IPS-18c (cell line): ENCODE measurements at regions not wholly inside any gene's neighbourhood (a gene's known extent, or its start where the extent isn't known, plus 50 kb on each side); places are given as distances from the start of the nearest gene placed in this dataset.
A peak's percentile ranks its signal among the peaks of the same experiment; 100 is the strongest.

Source experiments
- H3K4me3 ChIP-seq: 2 replicates; pipeline ENCODE4 v1.7.0; 2013; ENCODE audit warnings: low read depth, mild to moderate bottlenecking, low read length, moderate library complexity; ENCODE audit not compliant: insufficient read depth
- H3K9me3 ChIP-seq: one replicate; pipeline ENCODE4 v1.6.1; 2013; ENCODE audit warnings: mild to moderate bottlenecking, low read length, moderate library complexity; ENCODE audit not compliant: control insufficient read depth, insufficient read depth

GRCh38 chr1:209416039-209416438 lies 167.5 kb upstream of the CAMK1G start:
- Histone ChIP-seq H3K4me3 (no peak overlapping the region), H3K9me3 (no peaks in the 10 kb centered on the region)

DNA sequence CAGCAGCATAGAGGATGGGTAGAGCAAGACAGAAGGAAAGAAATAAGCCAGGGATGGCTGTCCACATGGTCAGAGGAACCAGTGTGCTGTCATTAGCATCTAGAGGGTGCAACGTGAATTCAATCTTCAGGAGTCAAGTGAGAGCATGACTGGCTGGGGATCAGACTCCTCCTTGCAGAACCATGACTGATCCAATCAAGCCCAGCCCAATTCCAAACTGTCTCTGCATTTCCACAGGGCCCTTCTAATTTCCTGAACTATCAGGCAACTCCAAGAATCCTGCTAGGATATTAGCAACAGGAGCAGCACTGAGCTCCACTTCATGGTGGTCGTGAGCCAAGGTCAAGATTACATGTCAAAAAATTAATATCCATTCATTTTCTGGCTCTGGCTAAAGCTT lies 166.8 kb upstream of the CAMK1G start:
- no peaks in the 10 kb centered on the region for H3K9me3 ChIP-seq
- no peak overlapping the region for H3K4me3 ChIP-seq

DNA sequence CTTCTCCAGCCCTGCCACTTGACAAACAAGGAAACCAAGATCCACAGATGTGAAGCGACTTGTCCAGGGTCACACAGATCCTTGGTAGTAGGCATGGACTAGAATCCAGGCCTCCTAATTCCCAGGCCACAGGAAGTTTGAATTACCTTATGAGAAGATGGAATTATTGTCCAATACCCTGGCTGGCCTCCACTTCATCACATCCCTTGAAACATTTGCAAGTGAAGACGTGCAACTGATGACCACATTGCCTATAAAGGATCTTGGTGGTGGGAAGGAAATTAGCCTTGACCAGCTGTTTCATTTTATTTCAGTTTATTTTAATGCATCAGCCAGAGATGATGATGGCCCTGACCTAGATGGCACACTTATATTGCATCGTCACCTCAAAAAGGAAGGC lies 165.8 kb upstream of the CAMK1G start:
- Histone ChIP-seq H3K4me3 (no peak overlapping the region), H3K9me3 (no peaks in the 10 kb centered on the region)

DNA sequence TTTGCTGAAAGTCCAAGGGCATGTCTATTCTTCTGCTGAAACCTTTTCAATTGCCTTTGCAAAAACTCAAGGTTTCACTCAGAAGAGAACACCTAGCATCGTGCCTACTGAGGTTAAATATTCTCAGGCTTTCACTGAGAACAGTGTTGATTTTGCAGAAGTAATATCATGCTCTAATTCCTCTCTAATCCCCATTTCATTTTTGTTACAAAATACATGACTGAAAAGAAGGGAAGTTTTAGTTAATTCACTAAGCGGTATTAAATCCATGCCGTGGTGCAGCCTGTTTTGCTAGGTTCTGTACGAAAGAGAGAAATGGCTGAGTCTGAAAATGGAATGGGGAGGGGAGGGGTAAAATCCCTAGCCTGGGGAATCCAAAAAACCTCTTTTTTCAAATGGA lies 163.2 kb upstream of the CAMK1G start:
- H3K4me3 ChIP-seq = no peak overlapping the region

DNA sequence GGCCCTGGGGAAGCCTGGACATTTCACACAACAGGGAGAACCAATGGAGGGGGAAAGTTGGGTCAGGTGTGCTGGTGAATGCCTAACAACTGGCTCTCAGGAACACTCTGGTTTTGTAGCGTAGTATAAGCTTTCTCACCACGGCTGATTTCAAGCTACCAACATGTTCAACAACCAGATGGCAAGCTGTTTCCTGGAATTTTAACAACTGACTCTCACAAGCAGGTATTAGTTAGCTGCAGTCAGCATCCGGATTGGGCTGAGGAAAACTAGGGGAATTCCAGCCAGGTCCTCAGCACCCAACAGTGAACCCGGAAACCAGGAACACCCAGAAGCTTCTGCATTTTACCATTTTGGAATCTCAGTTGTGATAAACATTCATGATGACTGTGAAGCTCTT lies 162.3 kb upstream of the CAMK1G start:
- Histone ChIP-seq H3K4me3 (no peak overlapping the region), H3K9me3 (no peaks in the 10 kb centered on the region)

More for the DNA sequence above, 163.2 kb upstream of the CAMK1G start:
- H3K9me3 ChIP-seq = no peaks in the 10 kb centered on the region

DNA sequence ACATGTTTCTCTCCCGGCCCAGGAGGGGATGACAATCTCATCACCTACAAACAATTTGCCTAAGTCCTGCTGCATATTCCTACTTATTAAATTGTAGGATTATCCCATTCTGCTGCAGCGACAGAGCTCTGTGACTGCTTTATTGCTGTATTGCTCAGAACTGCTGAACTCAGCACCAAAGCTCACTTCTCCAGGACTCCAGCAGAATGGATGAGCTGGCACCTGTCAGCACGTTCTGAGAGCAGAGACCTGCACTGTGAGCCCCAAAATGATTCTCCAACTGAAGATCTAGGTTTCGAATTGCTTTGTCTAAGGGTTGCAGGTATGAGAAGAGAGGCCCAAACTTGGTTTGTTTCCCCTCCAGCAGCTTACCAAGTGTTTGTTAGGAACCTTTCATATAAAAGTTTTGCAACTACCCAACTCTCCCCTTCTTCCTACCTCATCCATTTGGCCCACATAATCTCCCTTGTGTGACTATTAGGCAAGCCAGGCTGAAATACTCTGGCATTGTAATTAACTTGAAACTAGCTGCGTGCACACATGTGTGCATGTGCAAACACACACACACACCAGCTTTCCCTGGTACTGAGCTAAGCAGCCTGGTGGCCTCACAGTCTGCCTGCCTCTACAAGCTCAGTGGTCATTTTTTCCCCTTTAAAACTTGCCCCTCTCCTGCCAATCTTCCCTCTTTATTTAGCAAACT lies 161.4 kb upstream of the CAMK1G start:
- no peaks in the 10 kb centered on the region for H3K9me3 ChIP-seq
- no peak overlapping the region for H3K4me3 ChIP-seq

- Histone ChIP-seq H3K4me3 (no peak overlapping the region), H3K9me3 (no peaks in the 10 kb centered on the region)
Measured at GRCh38 chr1:209425959-209426358, 157.6 kb upstream of the CAMK1G start.

DNA sequence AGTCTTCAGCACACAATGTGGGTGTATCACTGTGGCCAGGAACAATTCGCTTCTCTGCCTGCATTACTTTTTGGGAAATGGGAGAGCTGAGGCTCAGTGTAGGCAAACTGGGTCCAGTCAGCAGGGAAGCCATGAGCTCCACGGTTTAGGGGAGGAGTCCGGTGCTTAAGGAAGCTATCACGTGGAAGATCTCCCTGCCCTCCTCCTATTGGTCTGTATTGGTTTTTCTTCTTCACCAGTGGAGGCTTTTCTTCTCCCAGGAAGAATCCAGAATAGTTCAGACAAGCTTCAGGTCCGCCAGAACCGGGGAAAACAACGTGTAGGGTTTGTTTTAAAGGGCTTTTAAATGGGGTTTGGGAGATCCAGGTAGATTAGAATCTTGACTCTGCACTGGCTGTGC lies 156.2 kb upstream of the CAMK1G start:
- Histone ChIP-seq H3K4me3 (no peak overlapping the region), H3K9me3 (no peaks in the 10 kb centered on the region)

GRCh38 chr1:209427811-209428210 lies 155.7 kb upstream of the CAMK1G start:
- H3K9me3 ChIP-seq = no peaks in the 10 kb centered on the region
- H3K4me3 ChIP-seq = peak overlapping the region; percentile 11; the same call in 1 of the 2 replicates

DNA sequence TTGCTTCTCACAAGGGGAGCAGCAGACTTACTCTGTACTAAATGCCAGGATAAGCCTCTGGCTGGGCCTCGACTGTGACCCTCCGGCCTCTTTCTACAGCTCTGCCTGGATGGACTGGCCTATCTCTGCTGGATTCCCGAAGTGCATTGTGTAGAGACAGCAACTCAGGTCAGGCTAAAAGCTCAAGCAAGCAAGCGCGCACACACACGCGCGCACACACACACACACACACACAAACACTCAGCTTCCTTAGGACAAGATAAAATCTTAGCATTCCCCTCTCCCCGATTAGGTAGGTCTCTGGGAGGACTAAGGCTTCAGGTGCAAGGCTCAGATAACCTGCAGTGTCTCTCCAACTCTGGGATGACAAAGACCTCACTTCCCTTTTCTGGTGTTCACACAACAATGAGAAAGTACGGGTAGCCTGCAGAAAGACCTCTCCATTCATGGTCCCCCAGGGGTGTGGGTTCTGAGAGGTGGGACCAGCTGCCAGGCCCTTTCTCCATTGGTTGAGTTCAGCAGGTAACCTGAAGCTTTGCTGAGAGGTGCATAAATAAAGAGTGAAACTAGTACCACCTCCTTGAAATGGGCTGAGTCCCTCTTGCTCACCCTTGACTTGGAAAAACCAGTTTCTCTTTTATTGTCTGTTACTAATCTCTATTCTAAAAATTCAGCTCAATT lies 155.1 kb upstream of the CAMK1G start:
- H3K9me3 ChIP-seq = no peaks in the 10 kb centered on the region
- H3K4me3 ChIP-seq = peak overlapping the region; percentile 32; the same call in 1 of the 2 replicates

DNA sequence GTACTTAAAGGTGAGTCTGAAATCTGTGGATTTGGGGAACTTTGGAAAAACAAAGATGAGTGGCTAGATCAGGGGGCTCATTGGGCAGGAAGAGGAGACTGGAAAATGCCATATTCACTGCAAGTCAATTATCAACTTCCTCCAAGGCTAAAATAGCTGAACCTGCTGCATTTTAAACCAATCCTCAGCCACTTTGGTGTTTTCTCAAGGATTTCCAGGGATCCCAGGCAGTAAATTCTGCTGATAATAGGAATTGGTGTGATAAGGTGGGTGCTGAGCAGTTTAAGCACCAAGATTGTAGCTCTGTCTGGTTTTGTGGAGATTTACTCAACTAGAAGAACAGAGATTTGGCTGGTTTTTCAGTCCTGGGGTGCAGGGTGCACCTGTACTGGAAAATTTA lies 153.9 kb upstream of the CAMK1G start:
- Histone ChIP-seq H3K9me3 (no peaks in the 10 kb centered on the region), H3K4me3 (peak overlapping the region; percentile 45)

GRCh38 chr1:209430107-209430506 lies 153.4 kb upstream of the CAMK1G start:
- peak overlapping the region; percentile 45; the same call in 1 of the 2 replicates for H3K4me3 ChIP-seq
- H3K9me3 ChIP-seq = no peaks in the 10 kb centered on the region

- H3K4me3 ChIP-seq = peak overlapping the region; percentile 45; the same call in 1 of the 2 replicates
- H3K9me3 ChIP-seq = no peaks in the 10 kb centered on the region
Measured at GRCh38 chr1:209430821-209431259, 152.7 kb upstream of the CAMK1G start.

DNA sequence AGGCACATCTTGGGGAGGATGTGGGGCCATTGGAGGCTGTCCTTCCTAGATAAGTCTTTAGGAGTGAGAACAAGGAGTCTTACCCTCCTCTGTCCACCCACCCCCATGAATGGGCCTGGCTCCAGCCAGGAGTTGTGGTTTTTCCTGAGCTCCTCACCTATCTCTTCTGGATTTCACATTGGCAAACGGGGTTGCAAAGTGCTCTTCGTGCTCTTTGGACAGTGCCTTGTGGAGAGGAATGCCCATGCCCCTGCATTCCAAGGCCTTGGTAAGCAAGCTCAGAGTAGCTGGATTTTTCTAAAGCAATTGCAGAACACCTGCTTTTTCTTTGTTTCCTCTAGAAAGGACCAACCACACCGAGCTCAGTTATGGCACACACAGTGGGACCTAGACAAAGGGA lies 152.1 kb upstream of the CAMK1G start:
- Histone ChIP-seq H3K4me3 (no peak overlapping the region), H3K9me3 (no peaks in the 10 kb centered on the region)

DNA sequence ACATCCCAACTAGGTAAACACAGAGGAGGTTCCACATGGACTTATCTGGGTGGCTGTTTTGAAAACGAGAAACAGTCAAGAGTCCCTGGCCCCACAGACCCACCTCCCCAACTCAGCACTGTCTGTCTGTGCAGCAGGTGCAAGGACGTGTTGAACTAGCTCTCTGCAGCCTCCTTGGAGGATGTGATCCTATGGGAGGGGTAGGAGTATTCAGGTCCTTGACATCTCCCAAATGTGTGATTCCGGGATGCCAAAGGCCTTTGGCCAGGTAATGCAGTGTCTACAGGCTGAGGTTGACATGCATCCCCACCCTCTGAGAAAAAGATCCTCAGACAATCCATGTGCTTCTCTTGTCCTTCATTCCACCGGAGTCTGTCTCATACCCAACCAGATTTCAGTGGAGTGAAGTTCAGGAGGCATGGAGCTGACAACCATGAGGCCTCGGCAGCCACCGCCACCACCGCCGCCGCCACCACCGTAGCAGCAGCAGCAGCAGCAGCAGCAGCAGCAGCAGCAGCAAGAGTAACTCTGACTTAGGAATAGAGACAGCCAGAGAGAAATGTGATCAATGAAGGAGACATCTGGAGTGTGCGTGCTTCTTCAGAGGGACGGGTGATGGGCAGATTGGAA lies 151.6 kb upstream of the CAMK1G start:
- Histone ChIP-seq H3K9me3 (no peaks in the 10 kb centered on the region), H3K4me3 (no peak overlapping the region)

GRCh38 chr1:209432443-209432825 lies 151.1 kb upstream of the CAMK1G start:
- no peak overlapping the region for H3K4me3 ChIP-seq

GRCh38 chr1:209433649-209434031 lies 149.9 kb upstream of the CAMK1G start:
- no peaks in the 10 kb centered on the region for H3K9me3 ChIP-seq
- no peak overlapping the region for H3K4me3 ChIP-seq

More at GRCh38 chr1:209432443-209432825, 151.1 kb upstream of the CAMK1G start:
- no peaks in the 10 kb centered on the region for H3K9me3 ChIP-seq

GRCh38 chr1:209434066-209434465 lies 149.4 kb upstream of the CAMK1G start:
- Histone ChIP-seq H3K4me3 (no peak overlapping the region), H3K9me3 (no peaks in the 10 kb centered on the region)
